Neutrophil (primary cell): ENCODE measurements at regions not wholly inside any gene's neighbourhood (a gene's known extent, or its start where the extent isn't known, plus 50 kb on each side); places are given as distances from the start of the nearest gene placed in this dataset.

Experiments used
- H3K27ac ChIP-seq: fragments of 200-600 bp; sonication (generic); 2 replicates; pipeline ENCODE4 v1.5.1; 2016; ENCODE audit warnings: mild to moderate bottlenecking, moderate library complexity
- H3K27me3 ChIP-seq: fragments of 200-600 bp; sonication (generic); 2 replicates; pipeline ENCODE4 v1.6.0; 2016; ENCODE audit warnings: mild to moderate bottlenecking
- H3K36me3 ChIP-seq: fragments of 200-600 bp; sonication (generic); 2 replicates; pipeline ENCODE4 v1.5.1; 2017
- H3K4me1 ChIP-seq, 2 experiments: fragments of 200-600 bp in 1 of 2; sonication (generic) in 1 of 2; 1 replicate in 1 of 2; 2 replicates in 1 of 2; pipeline versions ENCODE4 v1.5.1 to v1.6.1; 2013 to 2016; ENCODE audit warnings: low read depth in 1 of 2, low read length in 1 of 2, mild to moderate bottlenecking in 1 of 2, moderate library complexity in 1 of 2; ENCODE audit not compliant: control insufficient read depth in 1 of 2, insufficient read depth in 1 of 2
- H3K4me3 ChIP-seq, 2 experiments: fragments of 200-600 bp in 1 of 2; sonication (generic) in 1 of 2; 1 replicate in 1 of 2; 2 replicates in 1 of 2; pipeline ENCODE4 v1.5.1; 2013 to 2016; ENCODE audit warnings: low read depth in 1 of 2, low read length in 1 of 2, mild to moderate bottlenecking in 1 of 2, moderate library complexity in 1 of 2
- H3K9me3 ChIP-seq: fragments of 200-600 bp; sonication (generic); 2 replicates; pipeline ENCODE4 v1.5.1; 2016
- TF ChIP-seq, protein P1 (sequence below): fragments of 200-600 bp; sonication (generic); IDR thresholded peaks from 2 replicates; pipeline ENCODE4 v1.5.1; 2016; ENCODE audit warnings: antibody characterized with exemption

DNA sequence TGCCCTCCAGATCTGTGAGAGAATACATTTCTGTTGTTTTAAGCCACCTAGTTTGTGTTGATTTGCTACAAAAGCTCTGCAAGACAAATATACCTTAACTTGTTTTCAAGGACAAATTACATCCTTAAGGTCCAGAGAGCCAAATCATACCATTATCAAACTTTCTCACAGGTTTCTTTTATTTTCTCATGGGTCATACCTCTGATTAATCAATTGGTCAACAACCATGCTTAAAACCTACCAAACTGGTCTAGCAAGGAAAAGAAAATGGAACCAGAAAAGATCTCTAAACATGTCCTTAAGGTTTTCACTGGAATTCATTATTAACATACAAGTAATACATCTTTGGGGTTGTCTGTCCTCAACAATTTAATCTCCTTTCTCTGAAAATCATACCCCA is 535.0 kb downstream of the CD83 start:
- Histone ChIP-seq H3K27me3 (no peaks in the 10 kb centered on the region), H3K27ac (no peak overlapping the region), H3K36me3 (no peaks in the 10 kb centered on the region), H3K4me3 (no peak overlapping the region), H3K9me3 (no peaks in the 10 kb centered on the region), H3K4me1 (peaks cover 0 to 4% of the 10 kb centered on the region in 2 experiments)
- TF ChIP-seq, protein P1, sequence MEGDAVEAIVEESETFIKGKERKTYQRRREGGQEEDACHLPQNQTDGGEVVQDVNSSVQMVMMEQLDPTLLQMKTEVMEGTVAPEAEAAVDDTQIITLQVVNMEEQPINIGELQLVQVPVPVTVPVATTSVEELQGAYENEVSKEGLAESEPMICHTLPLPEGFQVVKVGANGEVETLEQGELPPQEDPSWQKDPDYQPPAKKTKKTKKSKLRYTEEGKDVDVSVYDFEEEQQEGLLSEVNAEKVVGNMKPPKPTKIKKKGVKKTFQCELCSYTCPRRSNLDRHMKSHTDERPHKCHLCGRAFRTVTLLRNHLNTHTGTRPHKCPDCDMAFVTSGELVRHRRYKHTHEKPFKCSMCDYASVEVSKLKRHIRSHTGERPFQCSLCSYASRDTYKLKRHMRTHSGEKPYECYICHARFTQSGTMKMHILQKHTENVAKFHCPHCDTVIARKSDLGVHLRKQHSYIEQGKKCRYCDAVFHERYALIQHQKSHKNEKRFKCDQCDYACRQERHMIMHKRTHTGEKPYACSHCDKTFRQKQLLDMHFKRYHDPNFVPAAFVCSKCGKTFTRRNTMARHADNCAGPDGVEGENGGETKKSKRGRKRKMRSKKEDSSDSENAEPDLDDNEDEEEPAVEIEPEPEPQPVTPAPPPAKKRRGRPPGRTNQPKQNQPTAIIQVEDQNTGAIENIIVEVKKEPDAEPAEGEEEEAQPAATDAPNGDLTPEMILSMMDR, result no peak

DNA sequence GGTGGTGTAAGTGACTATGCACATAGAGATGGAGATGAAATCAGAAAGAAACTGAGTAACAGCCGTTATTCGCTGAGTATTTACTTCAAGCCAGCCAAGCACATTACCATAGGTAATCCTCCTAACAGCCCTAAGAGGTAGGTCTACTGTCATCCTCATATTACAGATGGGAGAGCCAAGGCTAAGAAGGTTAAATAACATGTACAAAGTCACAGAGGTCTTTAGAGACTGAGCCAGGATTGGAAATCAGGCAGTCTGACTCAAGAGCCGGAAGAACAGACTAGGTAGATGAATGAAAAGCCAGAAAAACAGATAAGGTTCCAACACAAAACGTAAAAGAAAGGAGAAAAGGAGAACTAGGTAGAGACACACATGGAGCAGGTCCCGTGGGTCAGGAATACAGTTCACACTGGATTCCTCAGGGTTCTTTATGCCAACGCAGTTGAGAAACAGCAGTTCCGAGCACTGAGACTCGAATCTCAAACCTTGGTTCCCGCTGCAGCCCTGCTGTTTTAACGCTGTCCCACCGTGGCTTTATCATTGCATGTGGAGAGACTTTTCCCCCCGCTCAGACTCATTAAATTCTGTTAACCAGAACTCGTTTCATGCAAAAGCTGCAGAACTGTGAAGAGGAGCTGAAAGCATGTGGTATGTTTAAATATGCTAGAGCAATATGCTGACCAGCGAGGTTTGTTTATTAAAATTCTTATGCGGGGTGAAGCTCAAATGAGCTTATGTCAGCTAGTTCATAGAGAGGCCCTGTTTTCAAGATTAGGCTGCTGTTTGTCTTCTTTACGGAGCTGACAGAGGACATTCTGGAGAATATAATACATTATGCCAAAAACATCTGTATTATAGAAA is 537.9 kb downstream of the CD83 start:
- Histone ChIP-seq H3K27ac (no peak overlapping the region), H3K9me3 (no peaks in the 10 kb centered on the region)

DNA sequence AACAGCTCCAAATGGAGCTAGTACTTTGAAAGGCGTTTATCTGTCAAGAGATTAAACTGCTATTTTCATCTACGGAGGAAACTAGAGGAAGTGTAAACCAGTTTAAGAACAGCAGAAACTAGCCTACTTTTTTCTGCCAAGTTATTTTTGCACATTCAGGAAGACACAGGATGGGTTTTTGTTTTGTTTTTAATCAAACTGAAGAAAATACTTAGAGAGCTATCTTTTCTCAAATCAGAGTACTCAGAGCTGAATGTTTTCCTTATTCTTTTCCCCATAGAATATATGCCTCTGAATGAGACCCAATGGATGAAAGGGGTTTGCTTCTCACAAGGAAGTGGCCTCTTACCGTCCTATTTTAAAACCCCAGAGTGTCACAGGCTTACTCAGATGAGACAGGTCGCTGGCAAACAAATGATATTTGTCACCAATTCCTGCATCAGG is 538.5 kb downstream of the CD83 start:
- H3K27me3 ChIP-seq, result no peaks in the 10 kb centered on the region
- H3K4me1 ChIP-seq, result peaks cover 0 to 9% of the 10 kb centered on the region in 2 experiments

More for the DNA sequence above, 537.9 kb downstream of the CD83 start:
- Histone ChIP-seq H3K4me3 (no peak overlapping the region), H3K4me1 (peaks cover 0 to 9% of the 10 kb centered on the region in 2 experiments), H3K36me3 (no peaks in the 10 kb centered on the region), H3K27me3 (no peaks in the 10 kb centered on the region)
- TF ChIP-seq, protein P1, result no peak

DNA sequence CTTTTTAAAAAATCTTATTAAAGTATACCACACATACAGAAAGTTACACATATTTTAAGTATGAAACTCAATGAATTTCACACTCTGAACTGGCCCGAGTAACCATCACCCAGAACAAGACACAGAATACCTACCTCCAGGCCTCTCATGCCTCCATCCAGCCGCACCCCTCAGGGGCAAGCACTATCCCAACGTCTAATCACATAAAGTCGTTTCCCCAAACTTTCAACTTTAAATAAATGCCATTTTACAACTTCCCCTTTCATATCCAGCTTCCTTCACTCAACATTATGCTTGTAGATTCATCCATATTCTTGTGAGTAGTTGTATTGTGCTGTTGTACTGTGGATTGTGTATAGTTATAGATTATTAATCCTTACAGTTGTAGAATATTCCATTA is 539.1 kb downstream of the CD83 start:
- Histone ChIP-seq H3K4me1 (peaks cover 0 to 9% of the 10 kb centered on the region in 2 experiments), H3K36me3 (no peaks in the 10 kb centered on the region), H3K9me3 (no peaks in the 10 kb centered on the region), H3K27ac (no peak overlapping the region), H3K27me3 (no peaks in the 10 kb centered on the region), H3K4me3 (no peak overlapping the region)
- TF ChIP-seq, protein P1, result no peak

More for the DNA sequence above, 538.5 kb downstream of the CD83 start:
- H3K4me3 ChIP-seq, result no peak overlapping the region
- no peaks in the 10 kb centered on the region for H3K36me3 ChIP-seq
- H3K27ac ChIP-seq, result no peak overlapping the region
- H3K9me3 ChIP-seq, result no peaks in the 10 kb centered on the region
- TF ChIP-seq, protein P1, result no peak

DNA sequence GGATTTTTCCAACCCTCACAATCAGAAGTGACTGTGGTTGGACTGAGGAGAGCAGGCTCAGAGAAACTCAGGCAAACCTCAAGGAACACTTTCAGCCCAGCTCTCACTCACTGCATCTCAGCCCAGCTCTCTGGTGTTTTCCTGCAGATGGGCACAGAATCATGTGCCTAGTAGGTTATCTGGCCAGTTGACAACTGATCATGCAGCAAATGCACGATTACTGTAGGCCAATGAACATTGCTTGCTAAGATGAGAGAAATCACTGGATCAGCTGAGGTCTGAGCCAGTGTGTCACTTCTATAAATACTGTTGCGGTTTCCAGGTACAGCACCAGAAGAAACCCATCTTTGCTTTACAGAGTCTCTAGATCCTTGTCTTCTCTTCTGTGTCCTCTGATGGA is 540.5 kb downstream of the CD83 start:
- TF ChIP-seq, protein P1, result no peak
- Histone ChIP-seq H3K27me3 (no peaks in the 10 kb centered on the region), H3K4me1 (peaks cover 0 to 9% of the 10 kb centered on the region in 2 experiments), H3K4me3 (no peak overlapping the region), H3K9me3 (no peaks in the 10 kb centered on the region), H3K27ac (no peak overlapping the region), H3K36me3 (no peaks in the 10 kb centered on the region)
